ENCODE measurements at regions not wholly inside any gene's neighbourhood (a gene's known extent, or its start where the extent isn't known, plus 50 kb on each side); places are given as distances from the start of the nearest gene placed in this dataset.

DNA sequence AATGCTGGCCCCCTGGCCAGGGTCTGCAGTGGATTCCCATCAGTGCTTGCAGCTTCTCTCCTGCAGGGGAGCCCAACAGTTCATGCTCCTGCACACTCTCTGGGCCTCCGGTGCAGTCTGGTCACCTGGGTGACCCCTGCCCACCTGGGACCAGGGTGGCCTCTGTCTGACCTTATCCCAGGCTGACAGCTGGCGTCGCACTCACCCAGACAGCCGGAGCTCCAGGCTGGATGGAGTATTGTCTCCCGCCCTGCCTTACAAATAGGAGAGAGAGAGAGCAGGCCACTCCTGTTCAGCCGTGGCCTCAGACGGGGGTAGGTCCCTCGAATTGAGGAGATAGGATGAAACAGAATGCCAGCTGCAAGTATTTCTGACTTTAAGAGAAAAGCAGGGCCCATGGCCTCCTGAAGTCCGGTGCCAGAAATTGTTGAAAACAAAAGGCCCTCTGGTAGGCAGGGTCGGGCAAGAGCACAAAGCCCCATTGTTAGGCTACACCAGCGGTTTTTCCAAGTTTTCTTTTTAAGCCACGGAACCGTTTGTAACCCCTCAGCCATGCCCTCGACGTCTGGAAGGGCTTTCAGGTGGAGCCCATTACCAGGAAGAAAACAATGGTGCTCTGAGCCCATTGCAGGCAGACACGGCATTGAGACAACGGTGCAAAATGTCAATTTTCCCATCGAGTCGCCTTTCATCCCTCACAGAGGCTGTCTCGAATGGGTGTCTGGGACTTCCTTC is 258.4 kb downstream of the BCL11A start:
- DNase-seq (ENCODE audit: low read depth), result no peak

GRCh38 chr2:60292242-60292641 is 261.2 kb downstream of the BCL11A start:
- DNase-seq (ENCODE audit: low read depth), result no peak

GRCh38 chr2:60290509-60290908 is 262.9 kb downstream of the BCL11A start:
- no peak for DNase-seq (ENCODE audit: low read depth)

DNA sequence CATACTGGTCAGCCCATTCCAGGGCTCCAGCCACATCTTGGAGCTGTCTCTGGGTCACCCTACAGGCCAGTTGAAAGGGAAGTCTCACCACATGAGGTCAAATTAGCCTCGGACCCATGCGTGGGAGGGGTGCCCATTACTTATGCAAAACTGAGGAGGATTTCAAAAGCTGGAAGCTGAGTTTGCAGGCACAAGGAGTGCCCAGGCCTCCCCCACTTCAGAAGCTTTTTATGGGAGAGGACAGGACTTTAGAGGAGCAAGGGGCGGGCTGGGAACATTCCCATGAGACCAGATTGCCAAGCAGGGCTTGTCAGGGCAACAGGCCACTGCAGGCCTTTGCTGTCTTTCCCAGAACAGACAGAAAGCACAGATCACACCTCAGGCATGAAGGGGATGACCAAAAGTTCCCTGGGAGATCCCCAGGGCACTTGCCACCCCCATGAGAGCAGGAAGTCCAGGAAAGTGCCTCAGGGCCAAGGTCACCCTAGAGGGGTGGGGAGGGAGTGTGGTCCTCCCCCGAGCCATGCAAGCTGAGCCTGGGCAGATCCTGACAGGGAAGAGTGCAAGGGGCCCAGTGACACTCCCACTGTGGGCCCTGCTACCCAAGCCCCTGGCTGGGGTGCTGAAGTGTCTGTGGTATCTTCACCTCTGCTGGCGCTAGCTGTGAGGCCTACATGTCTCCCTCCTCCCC is 267.7 kb downstream of the BCL11A start:
- DNase-seq (ENCODE audit: low read depth), result no peak

DNA sequence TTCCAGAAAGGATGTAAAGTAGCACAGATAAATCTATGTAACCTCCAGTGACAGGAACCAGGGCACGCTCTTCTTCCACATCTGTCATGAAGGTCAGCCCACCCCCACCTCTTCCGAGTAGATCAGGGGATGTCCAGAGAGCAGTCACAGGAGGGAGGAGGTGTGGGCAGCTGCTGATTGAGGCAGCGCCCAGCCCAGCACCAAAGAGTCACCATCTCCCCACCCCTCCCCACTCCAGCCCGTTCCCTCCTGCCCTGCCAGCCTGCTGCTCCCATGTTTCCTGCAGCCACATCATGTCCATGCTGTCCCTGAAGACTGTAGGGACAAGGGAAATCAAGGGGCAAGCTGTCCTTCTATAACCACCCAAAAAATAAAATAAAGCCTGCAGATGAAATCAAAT is 269.8 kb downstream of the BCL11A start:
- DNase-seq (ENCODE audit: low read depth), result no peak

- no peak for DNase-seq (ENCODE audit: low read depth)
Observed at GRCh38 chr2:60282886-60283285, 270.6 kb downstream of the BCL11A start.

DNA sequence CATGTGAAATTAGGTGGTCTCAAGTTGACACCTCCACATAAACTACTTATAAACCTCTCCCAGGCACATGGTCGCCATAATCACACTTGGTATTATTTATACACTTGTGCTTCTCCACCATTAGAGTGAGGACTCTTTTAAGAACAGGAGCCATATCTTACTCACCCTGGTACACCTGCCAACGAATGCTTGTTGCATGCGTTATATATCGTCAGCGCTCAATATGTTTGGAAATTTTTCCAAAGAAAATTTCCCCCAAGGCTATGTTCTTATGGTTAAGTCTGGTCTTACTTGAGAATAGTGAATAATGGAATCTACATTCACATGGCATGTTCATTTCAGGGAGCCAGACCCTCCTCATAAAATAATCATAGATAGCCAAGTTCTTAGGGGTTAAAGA is 271.7 kb downstream of the BCL11A start:
- DNase-seq (ENCODE audit: low read depth), result no peak

GRCh38 chr2:60280238-60280637 is 273.2 kb downstream of the BCL11A start:
- no peak for DNase-seq (ENCODE audit: low read depth)

DNA sequence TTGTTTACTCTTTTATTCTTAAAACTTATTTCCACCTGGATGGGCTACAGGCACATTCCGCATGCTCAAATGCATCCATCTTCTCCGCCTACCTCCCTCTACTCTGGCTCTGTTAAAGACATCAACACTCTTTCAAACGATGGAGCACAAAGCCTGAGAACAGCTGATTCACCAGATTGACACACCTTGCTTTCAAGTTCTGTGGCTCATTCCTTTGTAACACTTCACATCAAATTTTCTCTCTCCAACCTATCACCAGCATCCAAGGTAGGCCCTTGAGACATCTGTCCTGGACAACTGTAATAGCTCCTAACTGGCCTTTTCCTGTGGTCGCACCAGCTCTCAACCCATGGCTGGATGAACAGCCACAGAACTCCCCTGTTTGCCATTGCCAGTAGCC is 274.5 kb downstream of the BCL11A start:
- DNase-seq (ENCODE audit: low read depth), result no peak

DNA sequence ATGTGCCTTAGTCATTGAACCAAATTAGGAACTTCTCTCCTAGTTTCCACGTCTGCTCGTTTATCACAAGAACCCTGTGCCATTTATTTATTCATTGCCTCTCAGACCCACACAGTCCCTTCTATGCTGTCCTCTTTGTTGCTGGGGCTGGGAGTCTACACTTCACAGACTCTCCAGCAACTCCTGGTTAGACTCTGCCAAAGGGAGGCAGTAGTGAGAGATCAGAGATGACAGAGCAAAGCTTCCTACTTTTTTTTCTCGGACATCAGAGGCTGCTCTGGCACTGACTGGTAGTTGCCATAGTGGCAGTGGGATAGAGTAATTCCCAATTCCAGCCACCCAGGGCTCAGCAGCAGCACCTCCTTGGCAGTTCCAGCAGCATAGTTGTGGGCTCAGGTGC is 277.5 kb downstream of the BCL11A start:
- DNase-seq (ENCODE audit: low read depth), result no peak

- DNase-seq (ENCODE audit: low read depth), result no peak
Observed at GRCh38 chr2:60273836-60274235, 279.6 kb downstream of the BCL11A start.

- no peak for DNase-seq (ENCODE audit: low read depth)
Observed at GRCh38 chr2:60271713-60272112, 281.7 kb downstream of the BCL11A start.

DNA sequence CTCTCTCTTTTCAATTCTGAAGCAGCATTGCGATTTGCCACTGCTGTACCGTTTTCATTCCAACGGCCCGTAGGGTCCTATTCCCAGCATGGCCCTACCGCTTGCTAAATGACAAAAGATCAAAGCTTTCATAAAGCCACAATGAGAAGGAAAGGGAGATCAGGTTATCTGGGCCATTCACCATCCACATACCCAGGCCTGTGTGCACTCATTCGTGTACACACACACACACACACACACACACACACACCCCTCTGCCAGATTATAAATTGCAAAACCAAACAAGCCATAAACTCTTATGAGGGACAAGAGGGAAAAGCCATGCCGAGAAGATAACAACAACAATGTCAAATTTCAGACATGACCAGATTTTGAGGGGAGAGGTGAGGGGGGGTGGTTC is 282.3 kb downstream of the BCL11A start:
- no peak for DNase-seq (ENCODE audit: low read depth)

GRCh38 chr2:60268661-60269060 is 284.8 kb downstream of the BCL11A start:
- DNase-seq (ENCODE audit: low read depth), result no peak

DNA sequence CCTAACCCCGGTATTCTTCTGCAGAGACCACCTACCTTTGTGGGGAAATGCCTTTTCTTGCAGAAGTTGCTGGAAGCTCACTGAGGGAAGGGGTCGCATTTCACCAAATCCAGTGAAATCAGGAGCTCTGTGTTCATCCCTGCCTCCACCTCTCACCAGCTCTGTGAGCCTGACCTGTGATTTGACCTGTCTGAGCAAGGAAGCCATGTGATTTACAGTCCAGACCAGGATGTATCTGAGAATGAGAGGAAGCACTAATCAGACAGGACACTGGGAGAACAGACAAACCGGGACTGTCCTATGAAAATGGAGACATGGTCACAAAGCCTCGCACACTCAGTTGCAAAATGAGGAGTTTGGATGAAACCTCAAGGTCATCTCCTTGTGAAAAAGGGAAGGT is 285.4 kb downstream of the BCL11A start:
- DNase-seq (ENCODE audit: low read depth), result no peak

DNA sequence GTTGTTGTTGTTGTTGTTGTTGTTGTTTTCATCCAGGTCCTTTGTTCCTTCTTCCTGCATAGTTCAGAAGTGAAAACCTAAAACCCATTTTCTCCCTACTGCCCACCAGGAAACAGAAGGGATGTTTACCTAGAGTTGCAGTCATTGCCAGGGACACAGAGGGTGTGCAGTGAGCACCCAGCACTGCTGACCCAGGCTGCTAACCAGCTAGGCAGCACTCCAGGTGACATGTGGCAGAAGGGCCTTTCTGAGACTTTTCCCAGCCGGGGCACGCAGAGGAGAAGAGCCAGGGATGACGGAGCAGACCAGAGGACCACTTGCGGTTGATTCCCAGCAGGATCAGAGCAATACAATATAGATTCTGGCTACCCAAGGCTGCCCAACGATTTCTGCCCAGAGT is 286.3 kb downstream of the BCL11A start:
- DNase-seq (ENCODE audit: low read depth), result no peak

GRCh38 chr2:60262178-60262577 is 291.3 kb downstream of the BCL11A start:
- no peak for DNase-seq (ENCODE audit: low read depth)

- no peak for DNase-seq (ENCODE audit: low read depth)
Observed at GRCh38 chr2:60260639-60261296, 292.7 kb downstream of the BCL11A start.

- no peak for DNase-seq (ENCODE audit: low read depth)
Observed at GRCh38 chr2:60259781-60260180, 293.7 kb downstream of the BCL11A start.

GRCh38 chr2:60252581-60253150 is 300.8 kb downstream of the BCL11A start:
- DNase-seq (ENCODE audit: low read depth), result no peak

GRCh38 chr2:60251247-60251646 is 302.2 kb downstream of the BCL11A start:
- no peak for DNase-seq (ENCODE audit: low read depth)

GRCh38 chr2:60249879-60250278 is 303.6 kb downstream of the BCL11A start:
- no peak for DNase-seq (ENCODE audit: low read depth)

GRCh38 chr2:60247471-60247870 is 306.0 kb downstream of the BCL11A start:
- DNase-seq (ENCODE audit: low read depth), result no peak

Data from stimulated activated CD8-positive, alpha-beta memory T cell treated with anti-CD3 and anti-CD28 coated beads, Interleukin-12 subunit alpha, Interleukin-12 subunit beta, amount 100 ng/mL, for 4 hours (primary cell).